Brain microvascular endothelial cell (primary cell): ENCODE measurements at regions not wholly inside any gene's neighbourhood (a gene's known extent, or its start where the extent isn't known, plus 50 kb on each side); places are given as distances from the start of the nearest gene placed in this dataset.
A peak's percentile ranks its signal among the peaks of the same experiment; 100 is the strongest.

Experiments used
- DNase-seq: peaks from one replicate; pipeline ENCODE4 v3.0.0-alpha.2; 2020
- H3K27ac ChIP-seq: fragments of 250-450 bp; sonication (Bioruptor Pico); 2 replicates; pipeline ENCODE4 v1.5.1; 2020; ENCODE audit warnings: mild to moderate bottlenecking, moderate library complexity
- H3K27me3 ChIP-seq: fragments of 250-450 bp; sonication (Bioruptor Pico); replicated peaks from 2 replicates; pipeline ENCODE4 v1.5.1; 2020; ENCODE audit warnings: mild to moderate bottlenecking
- H3K36me3 ChIP-seq: fragments of 250-450 bp; sonication (Bioruptor Pico); replicated peaks from 2 replicates; pipeline ENCODE4 v1.5.1; 2020; ENCODE audit warnings: mild to moderate bottlenecking
- H3K4me3 ChIP-seq: 2 replicates; pipeline ENCODE4 v1.5.1; 2011; ENCODE audit warnings: low read depth, mild to moderate bottlenecking, control low read depth, low read length, moderate library complexity
- CTCF ChIP-seq: IDR thresholded peaks from 2 replicates; pipeline ENCODE4 v1.5.1; 2011; ENCODE audit warnings: low read depth, mild to moderate bottlenecking, moderate library complexity, low read length, control low read depth, inconsistent platforms; ENCODE audit errors: missing control alignments
- in situ Hi-C: cut with HindIII; loops from 2 replicates; pipeline ENCODE4 v1.10.0; 2017; ENCODE audit warnings: low sequenced_read_pairs, low pct_ligation_motif_present

- DNase-seq: peak; percentile 91
- Histone ChIP-seq H3K4me3 (no peak overlapping the region), H3K27me3 (no peaks in the 10 kb centered on the region), H3K27ac (peak overlapping the region; percentile 74), H3K36me3 (no peaks in the 10 kb centered on the region)
- no peak for TF ChIP-seq CTCF
- in situ Hi-C loops: no loop called here
These were observed 226.6 kb downstream of the SNX18 start for GRCh38 chr5:54743997-54744788.

- no peaks in the 10 kb centered on the region for H3K27me3 ChIP-seq
- DNase-seq: no peak
- no peaks in the 10 kb centered on the region for H3K36me3 ChIP-seq
- in situ Hi-C loops: no loop called here
- no peak for TF ChIP-seq CTCF
- no peak overlapping the region for H3K4me3 ChIP-seq
- peak overlapping the region; percentile 74 for H3K27ac ChIP-seq
These were observed 226.0 kb downstream of the SNX18 start for GRCh38 chr5:54743581-54743980.

GRCh38 chr5:54742417-54742891 lies 224.9 kb downstream of the SNX18 start:
- Histone ChIP-seq H3K36me3 (no peaks in the 10 kb centered on the region), H3K27me3 (no peaks in the 10 kb centered on the region), H3K4me3 (no peak overlapping the region), H3K27ac (no peak overlapping the region)
- no peak for DNase-seq
- TF ChIP-seq CTCF: peak; percentile 45
- in situ Hi-C loops: no loop called here

GRCh38 chr5:54741711-54742110 lies 224.2 kb downstream of the SNX18 start:
- Histone ChIP-seq H3K4me3 (no peak overlapping the region), H3K27ac (no peak overlapping the region), H3K27me3 (no peaks in the 10 kb centered on the region), H3K36me3 (no peaks in the 10 kb centered on the region)
- DNase-seq: no peak
- no peak for TF ChIP-seq CTCF
- in situ Hi-C loops: no loop called here

- no peak for TF ChIP-seq CTCF
- DNase-seq: no peak
- H3K27me3 ChIP-seq: no peaks in the 10 kb centered on the region
- no peak overlapping the region for H3K27ac ChIP-seq
- no peak overlapping the region for H3K4me3 ChIP-seq
- H3K36me3 ChIP-seq: no peaks in the 10 kb centered on the region
- in situ Hi-C loops: no loop called here
These were observed 222.6 kb downstream of the SNX18 start for GRCh38 chr5:54740141-54740540.

GRCh38 chr5:54739371-54739770 lies 221.8 kb downstream of the SNX18 start:
- in situ Hi-C loops: no loop called here
- H3K27ac ChIP-seq: no peak overlapping the region
- H3K27me3 ChIP-seq: no peaks in the 10 kb centered on the region
- DNase-seq: no peak
- no peak for TF ChIP-seq CTCF
- no peak overlapping the region for H3K4me3 ChIP-seq
- H3K36me3 ChIP-seq: no peaks in the 10 kb centered on the region
